ENCODE measurements at regions not wholly inside any gene's neighbourhood (a gene's known extent, or its start where the extent isn't known, plus 50 kb on each side); places are given as distances from the start of the nearest gene placed in this dataset.

DNA sequence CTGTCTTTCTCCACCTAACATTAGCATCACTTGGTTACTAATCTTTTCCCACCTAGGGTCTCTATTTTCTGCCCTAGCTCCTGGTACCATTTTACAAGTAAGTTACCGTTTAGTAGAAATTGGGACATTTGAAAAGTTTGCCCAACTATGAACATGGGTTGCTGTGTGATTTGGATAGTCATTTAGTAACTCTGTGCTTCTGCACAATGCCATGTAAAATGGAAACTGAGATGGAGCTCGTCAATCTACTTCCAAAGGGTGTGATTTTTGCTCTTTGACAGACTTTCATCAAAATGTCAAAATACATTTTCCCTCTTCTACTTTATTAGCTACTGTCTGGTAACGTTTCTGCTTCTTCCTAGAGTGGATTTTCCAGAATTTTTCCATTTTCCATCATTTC, 381.5 kb upstream of the B3GALT2 start:
- TF ChIP-seq CTCF (IDR thresholded peaks at IDR 0.05; ENCODE audit: control insufficient read depth, insufficient read depth, low read depth, low read length, missing control alignments): no peak
- no peak for DNase-seq (ENCODE audit: low read depth)
- H3K4me3 ChIP-seq (ENCODE audit: control insufficient read depth, low read depth, low read length): no peak overlapping the region

GRCh38 chr1:193566735-193567134, 380.3 kb upstream of the B3GALT2 start:
- DNase-seq (ENCODE audit: low read depth): no peak
- H3K4me3 ChIP-seq (ENCODE audit: control insufficient read depth, low read depth, low read length): no peak overlapping the region
- TF ChIP-seq CTCF (IDR thresholded peaks at IDR 0.05; ENCODE audit: control insufficient read depth, insufficient read depth, low read depth, low read length, missing control alignments): no peak

DNA sequence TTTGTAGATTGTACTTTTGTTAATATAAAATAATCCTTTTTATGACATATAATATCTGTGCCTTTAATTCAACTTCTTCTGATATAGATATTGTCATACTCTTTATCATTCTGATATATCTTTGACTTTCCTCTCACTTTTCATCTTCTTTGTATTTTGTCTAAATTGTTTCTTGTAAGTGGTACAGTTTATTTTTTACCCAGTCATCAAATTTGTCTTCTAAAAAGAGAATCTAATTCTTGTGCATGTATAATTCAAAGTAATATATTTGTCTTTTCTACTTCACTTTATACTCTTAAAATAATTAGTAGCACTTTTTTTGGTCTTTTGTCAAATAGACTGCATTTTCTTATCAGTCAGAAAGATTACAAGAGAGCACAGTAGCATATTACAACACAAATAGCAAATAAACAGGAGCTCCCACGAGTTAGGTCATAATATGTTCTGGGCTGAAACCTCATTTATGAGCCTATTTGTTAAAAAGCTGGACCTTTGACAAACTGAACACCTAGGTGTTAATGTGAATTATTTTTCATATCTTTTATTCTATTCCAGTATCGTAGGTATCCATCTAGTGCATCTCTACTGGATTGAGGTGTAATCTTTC, 379.7 kb upstream of the B3GALT2 start:
- no peak for DNase-seq (ENCODE audit: low read depth)
- H3K4me3 ChIP-seq (ENCODE audit: control insufficient read depth, low read depth, low read length): no peak overlapping the region
- TF ChIP-seq CTCF (IDR thresholded peaks at IDR 0.05; ENCODE audit: control insufficient read depth, insufficient read depth, low read depth, low read length, missing control alignments): no peak

GRCh38 chr1:193562121-193562520, 375.7 kb upstream of the B3GALT2 start:
- no peak for DNase-seq (ENCODE audit: low read depth)
- TF ChIP-seq CTCF (IDR thresholded peaks at IDR 0.05; ENCODE audit: control insufficient read depth, insufficient read depth, low read depth, low read length, missing control alignments): no peak
- H3K4me3 ChIP-seq (ENCODE audit: control insufficient read depth, low read depth, low read length): no peak overlapping the region

DNA sequence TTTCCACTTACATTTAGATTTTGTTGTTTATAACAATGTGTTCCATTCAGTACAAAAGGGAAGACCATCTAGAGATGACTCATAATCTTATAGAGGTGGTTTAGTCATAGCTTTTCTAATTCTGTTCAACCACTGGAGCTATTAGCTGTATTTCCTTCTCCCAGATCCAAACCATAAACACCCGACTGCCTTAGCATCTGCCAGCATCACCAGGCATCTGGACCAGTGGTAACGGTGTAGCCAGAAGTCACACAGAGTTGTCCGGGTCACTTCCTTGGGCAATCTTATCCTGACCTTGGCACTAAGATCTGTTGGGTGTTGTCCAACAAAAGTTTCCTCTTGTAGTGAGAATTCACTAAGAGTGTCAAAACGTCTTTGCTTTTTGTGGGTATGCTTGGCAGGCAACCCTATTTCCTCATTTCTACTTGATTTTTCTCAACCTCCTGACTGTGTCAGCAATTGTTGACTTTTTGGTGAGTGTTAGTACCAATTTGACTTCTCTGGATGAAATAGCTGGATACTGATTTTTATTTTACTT, 372.1 kb upstream of the B3GALT2 start:
- no peak overlapping the region for H3K4me3 ChIP-seq (ENCODE audit: control insufficient read depth, low read depth, low read length)
- no peak for DNase-seq (ENCODE audit: low read depth)
- TF ChIP-seq CTCF (IDR thresholded peaks at IDR 0.05; ENCODE audit: control insufficient read depth, insufficient read depth, low read depth, low read length, missing control alignments): no peak

DNA sequence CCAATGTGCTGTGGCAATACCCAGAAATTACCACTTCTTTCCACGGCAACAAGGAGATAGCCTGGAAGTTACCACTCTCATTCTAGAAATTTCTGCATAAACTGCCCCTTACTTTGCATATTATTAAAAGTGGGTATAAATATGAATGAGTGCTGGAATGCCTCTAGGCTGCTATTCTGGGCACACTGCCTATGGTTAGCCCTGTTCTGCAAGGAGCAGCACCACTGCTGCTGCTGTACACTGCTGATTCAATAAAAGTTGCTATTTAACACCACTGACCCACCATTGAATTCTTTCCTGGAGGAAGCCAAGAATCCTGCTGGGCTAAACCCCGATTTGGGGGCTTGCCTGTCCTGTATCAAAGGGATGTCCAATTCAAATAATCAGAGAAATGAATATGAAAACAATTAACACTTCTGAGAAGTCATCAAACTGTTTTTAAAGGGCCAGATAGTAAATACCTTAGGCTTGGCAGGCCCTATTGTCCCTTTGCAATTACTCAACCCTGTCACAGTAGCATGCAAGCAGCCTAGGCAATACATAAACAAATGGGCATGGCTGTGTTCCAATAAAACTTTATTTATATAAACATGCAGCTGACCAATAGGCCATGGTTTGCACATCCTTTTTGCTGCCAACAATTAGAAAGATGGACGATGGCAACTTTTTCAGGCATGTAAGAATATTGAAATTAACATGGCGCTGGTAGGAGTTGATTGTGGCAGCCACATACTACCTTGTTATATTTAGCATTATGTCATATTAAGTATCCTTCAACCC, 369.4 kb upstream of the B3GALT2 start:
- no peak for TF ChIP-seq CTCF (IDR thresholded peaks at IDR 0.05; ENCODE audit: control insufficient read depth, insufficient read depth, low read depth, low read length, missing control alignments)
- DNase-seq (ENCODE audit: low read depth): no peak
- no peak overlapping the region for H3K4me3 ChIP-seq (ENCODE audit: control insufficient read depth, low read depth, low read length)

All from AG09309 (cell line).